HCT116 (cell line): ENCODE measurements at regions not wholly inside any gene's neighbourhood (a gene's known extent, or its start where the extent isn't known, plus 50 kb on each side); places are given as distances from the start of the nearest gene placed in this dataset.
A peak's percentile ranks its signal among the peaks of the same experiment; 100 is the strongest.

Source experiments
- ATAC-seq: fragments of 200-7000 bp; cut with Tn5 transposase; 2 replicates; pipeline ENCODE4 v1.9.1; 2020; ENCODE audit warnings: mild to moderate bottlenecking, moderate library complexity
- BruUV-seq: library from RNA; stranded (reverse); fragments of 400-500 nt; replicated peaks from 2 replicates; lab custom pipeline; 2021; lab: Mats Ljungman, UMichigan
- CTCF ChIA-PET: fragments of 300-600 bp; sonication (Branson Sonifier 250); formaldehyde crosslinking; loops from one replicate; lab custom pipeline; 2021; ENCODE audit warnings: antibody characterized with exemption; lab: Charles Lee
- POLR2A ChIA-PET: fragments of 300-600, 350-600 bp; sonication (Branson Sonifier 250); formaldehyde crosslinking; loops from one replicate; lab custom pipeline; 2021; ENCODE audit warnings: antibody characterized with exemption; lab: Charles Lee
- RAD21 ChIA-PET, 2 experiments: fragments of 300-600 bp; sonication (Branson Sonifier 250); formaldehyde crosslinking; loops; one replicate each; lab custom pipeline; 2023; ENCODE audit warnings: low total read pairs in 2 of 2; ENCODE audit not compliant: uncharacterized antibody in 2 of 2, unreplicated experiment in 2 of 2, low non-redundant PET in 1 of 2; lab: Charles Lee
- DNase-seq: peaks from one replicate; pipeline ENCODE4 v3.0.0-alpha.2; 2010; ENCODE audit warnings: low read depth, low spot score
- H2AFZ ChIP-seq: fragments of 200-600 bp; shearing (Covaris generic), sonication (generic); 2 replicates; pipeline ENCODE4 v1.6.1; 2017; ENCODE audit warnings: low read depth, mixed run types, mixed read lengths, antibody characterized with exemption, low read length; ENCODE audit not compliant: poor library complexity, severe bottlenecking
- H3K27ac ChIP-seq: 2 replicates; pipeline ENCODE4 v1.5.1; 2012; ENCODE audit warnings: low read depth, low read length
- H3K27me3 ChIP-seq: fragments of 200-600 bp; sonication (generic); 2 replicates; pipeline ENCODE4 v1.6.1; 2016; ENCODE audit warnings: mixed run types, low read length, mixed read lengths; ENCODE audit not compliant: insufficient read depth
- H3K36me3 ChIP-seq, 2 experiments: fragments of 200-500 bp in 1 of 2; fragments of 200-600 bp in 1 of 2; sonication (Bioruptor generic) in 1 of 2; sonication (generic) in 1 of 2; 2 replicates each; pipeline versions ENCODE4 v1.5.1 to v1.6.1; 2014 to 2016; ENCODE audit warnings: low read length in 2 of 2, inconsistent platforms in 1 of 2, mixed read lengths in 1 of 2, mixed run types in 1 of 2; ENCODE audit not compliant: insufficient read depth in 2 of 2, control insufficient read depth in 1 of 2
- H3K4me1 ChIP-seq, 2 experiments: fragments of 200-600 bp in 1 of 2; sonication (generic) in 1 of 2; 2 replicates each; pipeline versions ENCODE4 v1.5.1 to v1.6.1; 2012 to 2017; ENCODE audit warnings: low read length in 2 of 2, inconsistent platforms in 1 of 2, mild to moderate bottlenecking in 1 of 2, mixed read lengths in 1 of 2, mixed run types in 1 of 2, moderate library complexity in 1 of 2; ENCODE audit not compliant: insufficient read depth in 2 of 2, control insufficient read depth in 1 of 2
- H3K4me2 ChIP-seq: fragments of 200-600 bp; sonication (generic); 2 replicates; pipeline ENCODE4 v1.6.1; 2017; ENCODE audit warnings: mixed run types, low read length, mixed read lengths
- H3K4me3 ChIP-seq, 2 experiments: fragments of 200-600 bp in 1 of 2; sonication (generic) in 1 of 2; replicated peaks in 1 of 2; 2 replicates each; pipeline ENCODE4 v1.5.1; 2011 to 2016; ENCODE audit warnings: low read length in 2 of 2, control low read depth in 1 of 2, low read depth in 1 of 2, mild to moderate bottlenecking in 1 of 2, mixed read lengths in 1 of 2, mixed run types in 1 of 2
- H3K79me2 ChIP-seq: fragments of 200-600 bp; sonication (generic); 2 replicates; pipeline ENCODE4 v1.6.1; 2017; ENCODE audit warnings: mild to moderate bottlenecking, mixed run types, low read length, moderate library complexity, mixed read lengths; ENCODE audit not compliant: insufficient read depth
- H3K9ac ChIP-seq: fragments of 200-600 bp; sonication (generic); 2 replicates; pipeline ENCODE4 v1.6.1; 2016; ENCODE audit warnings: low read length, mixed read lengths
- H3K9me2 ChIP-seq: fragments of 200-600 bp; sonication (generic), shearing (Covaris generic); 2 replicates; pipeline ENCODE4 v1.6.1; 2017; ENCODE audit warnings: mixed run types, mild to moderate bottlenecking, moderate library complexity; ENCODE audit not compliant: insufficient read depth
- H3K9me3 ChIP-seq, 2 experiments: fragments of 200-500 bp in 1 of 2; fragments of 200-600 bp in 1 of 2; sonication (Bioruptor generic) in 1 of 2; sonication (generic) in 1 of 2; 2 replicates each; pipeline ENCODE4 v1.6.1; 2014 to 2017; ENCODE audit warnings: low read length in 2 of 2, mixed read lengths in 2 of 2, inconsistent platforms in 1 of 2, low read depth in 1 of 2, mild to moderate bottlenecking in 1 of 2, mixed run types in 1 of 2, moderate library complexity in 1 of 2; ENCODE audit not compliant: control insufficient read depth in 1 of 2, insufficient read depth in 1 of 2
- H4K20me1 ChIP-seq: fragments of 200-600 bp; sonication (generic), shearing (Covaris generic); 2 replicates; pipeline ENCODE4 v1.6.1; 2017; ENCODE audit warnings: mixed run types, mild to moderate bottlenecking, moderate library complexity; ENCODE audit not compliant: insufficient read depth
- CTCF ChIP-seq, 3 experiments: fragments of 200-600 bp in 1 of 3; sonication (generic) in 1 of 3; IDR thresholded peaks in 2 of 3; conservative IDR thresholded peaks in 1 of 3; 2 replicates each; pipeline ENCODE4 v1.5.1; 2012 to 2017; ENCODE audit warnings: low read depth in 2 of 3, low read length in 2 of 3, antibody characterized with exemption in 1 of 3, borderline replicate concordance in 1 of 3, control low read depth in 1 of 3, mild to moderate bottlenecking in 1 of 3, mixed read lengths in 1 of 3, mixed run types in 1 of 3, moderate library complexity in 1 of 3; ENCODE audit not compliant: insufficient read depth in 1 of 3
- EGR1 ChIP-seq: IDR thresholded peaks from 2 replicates; pipeline ENCODE4 v1.6.1; 2012; ENCODE audit warnings: low read depth
- POLR2AphosphoS5 ChIP-seq: IDR thresholded peaks from 2 replicates; pipeline ENCODE4 v1.6.1; 2011; ENCODE audit warnings: mild to moderate bottlenecking, low read depth, low read length, moderate library complexity
- RAD21 ChIP-seq: IDR thresholded peaks from 2 replicates; pipeline ENCODE4 v1.6.1; 2012; ENCODE audit warnings: low read depth, mild to moderate bottlenecking
- REST ChIP-seq: IDR thresholded peaks from 2 replicates; pipeline ENCODE4 v1.6.1; 2012; ENCODE audit warnings: low read depth
- intact Hi-C: fragments of 100-400 bp; cut with micrococcal nuclease; formaldehyde crosslinking; loops from 2 replicates; pipeline ENCODE4 v1.10.0; 2022

- POLR2A ChIA-PET: no interaction called here
- peak; percentile 81 for ATAC-seq
Measured at GRCh38 chr4:131054489-131055019, 1958.6 kb downstream of the C4orf33 start.

More at GRCh38 chr4:131054489-131055019, 1958.6 kb downstream of the C4orf33 start:
- no peak overlapping the region for H3K9ac ChIP-seq
- no peaks in the 10 kb centered on the region for H3K27me3 ChIP-seq
- DNase-seq: peak; percentile 18
- no peak overlapping the region for H3K4me3 ChIP-seq
- RAD21 ChIA-PET: no interaction called here
- H3K4me2 ChIP-seq: no peak overlapping the region
- no peaks in the 10 kb centered on the region for H3K36me3 ChIP-seq
- intact Hi-C loops: no loop called here
- H2AFZ ChIP-seq: peak overlapping the region; percentile 3
- no peaks in the 10 kb centered on the region for H4K20me1 ChIP-seq
- H3K9me2 ChIP-seq: no peaks in the 10 kb centered on the region
- H3K9me3 ChIP-seq: no peaks in the 10 kb centered on the region
- H3K27ac ChIP-seq: no peak overlapping the region
- no peaks in the 10 kb centered on the region for H3K4me1 ChIP-seq
- TF ChIP-seq EGR1: no peak
- TF ChIP-seq CTCF (IDR thresholded peaks at IDR 0.05 in 2 of 3, conservative IDR thresholded peaks at IDR 0.05 in 1 of 3; ENCODE audit: borderline replicate concordance in 1 of 3, insufficient read depth in 1 of 3, low read depth in 2 of 3, low read length in 2 of 3): peak in 2 of 3 experiments; percentile 33 to 38; a peak in 2 of 6 replicates
- TF ChIP-seq REST: no peak
- TF ChIP-seq POLR2AphosphoS5: no peak
- TF ChIP-seq RAD21: peak; percentile 15; the same call in 1 of the 2 replicates
- no peaks in the 10 kb centered on the region for H3K79me2 ChIP-seq
- CTCF ChIA-PET: interaction anchor here (0.8 kb wide), 2 partner anchors 13 to 491 kb away, joined by 3 to 5 read pairs; no protein-coding TSS in a partner anchor
- BruUV-seq: no TSS peak
